CD4-positive, alpha-beta T cell treated with Interleukin-4 for 4 hours (primary cell): ENCODE measurements at regions not wholly inside any gene's neighbourhood (a gene's known extent, or its start where the extent isn't known, plus 50 kb on each side); places are given as distances from the start of the nearest gene placed in this dataset.
A peak's percentile ranks its signal among the peaks of the same experiment; 100 is the strongest.

ENCODE experiments used
- DNase-seq: peaks from one replicate; pipeline ENCODE4 v3.0.0-alpha.2; 2020

DNA sequence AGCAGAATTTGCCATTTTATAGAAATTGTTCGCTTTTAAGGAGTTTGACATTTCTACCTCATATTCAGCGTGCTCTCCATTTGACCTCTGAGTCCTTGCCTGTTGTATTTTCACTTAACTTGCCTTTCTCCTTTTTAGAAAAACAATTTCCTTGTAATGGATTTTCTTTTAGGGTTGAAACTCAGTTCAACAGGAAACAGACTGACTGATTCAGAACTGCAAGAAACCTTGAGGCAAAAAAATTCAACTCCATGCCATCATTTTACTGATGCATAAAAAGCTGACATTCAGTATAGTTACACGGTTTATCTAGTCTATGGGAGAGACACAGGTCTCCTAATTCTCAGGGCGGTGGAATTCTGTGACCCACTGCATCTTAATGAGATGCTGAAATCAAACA lies 59.8 kb downstream of the MRPS30 start:
- DNase-seq: no peak

- DNase-seq: no peak
Observed at GRCh38 chr5:44869928-44870327, 61.2 kb downstream of the MRPS30 start.

DNA sequence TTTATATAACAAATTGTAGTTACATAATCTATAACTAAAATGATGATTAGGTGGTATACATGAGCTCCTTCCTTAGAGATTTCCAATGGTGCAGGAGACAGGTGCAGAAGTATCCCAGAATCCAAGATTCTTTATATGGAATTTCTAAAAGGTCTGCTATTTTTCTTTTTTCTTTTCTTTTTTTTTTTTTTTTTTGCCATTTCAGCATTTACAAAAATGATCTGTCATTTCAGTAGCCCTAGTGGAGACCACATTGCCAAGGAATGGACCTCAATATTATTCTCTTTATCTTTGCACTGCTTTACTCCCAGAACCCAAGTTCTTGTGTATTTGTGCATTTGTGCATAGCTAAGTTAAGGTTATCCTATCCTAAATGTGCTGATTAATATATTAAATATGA lies 61.7 kb downstream of the MRPS30 start:
- DNase-seq: no peak

GRCh38 chr5:44871401-44871800 lies 62.7 kb downstream of the MRPS30 start:
- no peak for DNase-seq

DNA sequence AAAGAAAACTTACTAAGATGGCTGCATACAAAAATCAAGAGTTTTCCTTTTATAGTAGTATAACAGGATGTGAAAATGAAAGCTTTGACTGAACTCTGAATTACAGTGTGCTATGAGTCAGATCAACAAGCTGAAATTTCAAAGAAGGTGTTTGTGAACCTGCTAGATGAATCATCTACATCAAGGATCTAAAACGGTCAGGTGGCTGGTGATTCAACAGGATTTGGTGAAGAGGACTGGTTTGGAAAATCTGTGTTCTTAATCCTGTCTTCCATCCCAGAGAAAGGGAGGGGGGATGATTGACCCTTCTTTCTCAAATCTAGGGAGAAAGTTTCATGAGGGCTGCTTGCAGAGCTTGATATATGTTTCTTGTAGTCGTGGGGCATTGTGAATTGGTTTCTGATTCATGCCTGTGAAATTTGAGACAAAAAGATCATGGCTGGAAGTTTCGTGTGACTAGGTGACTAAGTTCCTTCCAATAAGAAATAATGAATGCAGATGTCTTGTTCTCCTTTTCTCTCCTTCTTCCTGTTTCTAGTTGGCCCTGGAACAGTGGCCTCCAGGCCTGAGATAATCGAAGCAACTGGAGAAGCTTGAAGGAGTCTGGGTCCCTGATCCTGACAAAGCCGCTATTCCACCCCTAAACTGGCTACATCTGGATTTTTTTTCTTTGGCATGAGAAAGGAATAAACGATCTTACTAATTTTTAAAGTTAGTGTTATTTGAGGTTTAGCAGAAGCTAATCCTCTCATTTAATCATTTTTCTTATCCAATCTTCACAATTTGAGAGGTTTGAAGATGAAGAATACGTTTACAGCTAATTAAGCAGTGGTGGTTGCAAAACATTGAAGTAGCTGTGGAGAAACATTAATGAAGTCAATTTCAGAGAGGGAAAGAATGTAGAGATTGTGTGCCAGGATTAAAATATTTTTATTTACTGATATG lies 67.2 kb downstream of the MRPS30 start:
- DNase-seq: peak; percentile 27

DNA sequence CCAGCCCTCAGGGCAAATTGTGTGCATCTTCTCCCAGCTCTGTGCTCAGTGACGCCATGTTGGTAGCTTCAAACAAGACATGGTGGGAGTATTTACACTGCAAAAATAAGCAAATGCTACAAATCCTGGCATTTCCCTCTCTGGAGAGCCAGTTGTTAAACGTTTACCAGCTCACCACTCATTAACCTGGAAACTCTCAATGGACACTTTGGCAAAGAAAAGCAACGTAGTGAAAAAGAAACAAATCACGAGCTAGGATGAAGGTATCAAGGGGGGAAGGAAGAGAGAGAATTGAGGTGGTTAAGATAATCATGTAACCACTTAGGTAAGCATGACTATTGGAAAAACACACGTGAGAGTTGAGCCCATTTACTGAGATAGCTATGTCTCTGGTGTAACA lies 72.5 kb downstream of the MRPS30 start:
- no peak for DNase-seq

DNA sequence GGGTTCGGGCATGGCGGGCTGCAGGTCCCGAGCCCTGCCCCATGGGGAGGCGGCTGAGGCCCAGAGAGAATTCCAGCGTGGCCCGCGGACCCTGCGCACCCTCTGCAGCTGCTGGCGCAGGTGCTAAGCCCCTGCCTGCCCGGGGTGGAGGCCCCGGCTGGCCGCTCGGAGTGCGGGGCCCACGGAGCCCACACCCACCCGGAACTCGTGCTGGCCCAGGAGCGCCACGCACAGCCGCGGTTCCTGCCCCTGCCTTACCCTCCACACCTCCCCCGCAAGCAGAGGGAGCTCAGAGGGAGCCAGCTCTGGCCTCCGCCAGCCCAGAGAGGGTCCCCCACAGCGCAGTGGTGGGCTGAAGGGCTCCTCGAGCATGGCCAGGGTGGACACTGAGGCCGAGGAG lies 75.3 kb downstream of the MRPS30 start:
- DNase-seq: no peak

DNA sequence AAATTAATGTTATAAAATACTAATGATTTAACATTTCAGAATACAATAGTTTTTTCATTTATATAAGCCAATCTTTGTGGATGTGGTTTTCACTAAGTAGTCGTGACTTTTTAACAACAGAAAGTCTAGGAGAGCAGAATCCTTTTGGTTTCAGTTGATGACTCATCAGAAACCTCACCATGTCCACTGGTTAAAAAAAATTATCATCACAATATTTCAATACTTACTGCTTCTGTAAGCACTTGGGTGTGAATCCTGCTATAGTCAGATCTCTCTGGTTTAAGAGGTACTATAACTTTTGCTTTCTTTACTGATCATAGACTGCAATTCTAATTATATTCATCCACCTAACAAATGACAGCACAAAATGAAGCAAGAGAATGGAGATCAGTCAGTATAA lies 77.2 kb downstream of the MRPS30 start:
- DNase-seq: no peak

DNA sequence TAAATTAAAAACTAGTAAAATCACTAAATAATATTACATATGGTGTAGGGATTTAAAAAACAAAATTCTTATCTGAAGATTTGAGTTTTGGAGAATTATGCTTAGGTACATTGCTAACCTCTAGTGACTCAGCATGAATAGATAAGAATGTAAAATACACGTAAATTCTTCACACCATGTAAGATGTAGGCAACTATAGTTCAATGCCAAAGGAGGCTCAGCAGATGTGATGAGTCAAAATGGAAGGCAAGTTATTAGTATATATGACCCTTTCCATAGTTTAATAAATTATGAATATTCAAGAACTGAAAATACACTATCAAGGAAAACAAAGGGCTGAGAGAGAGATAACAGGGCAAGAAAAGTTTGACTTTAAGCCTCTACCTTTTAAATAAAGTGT lies 79.0 kb downstream of the MRPS30 start:
- DNase-seq: no peak

- DNase-seq: no peak
Observed at GRCh38 chr5:44888435-44888834, 79.7 kb downstream of the MRPS30 start.

- no peak for DNase-seq
Observed at GRCh38 chr5:44891116-44891515, 82.4 kb downstream of the MRPS30 start.

DNA sequence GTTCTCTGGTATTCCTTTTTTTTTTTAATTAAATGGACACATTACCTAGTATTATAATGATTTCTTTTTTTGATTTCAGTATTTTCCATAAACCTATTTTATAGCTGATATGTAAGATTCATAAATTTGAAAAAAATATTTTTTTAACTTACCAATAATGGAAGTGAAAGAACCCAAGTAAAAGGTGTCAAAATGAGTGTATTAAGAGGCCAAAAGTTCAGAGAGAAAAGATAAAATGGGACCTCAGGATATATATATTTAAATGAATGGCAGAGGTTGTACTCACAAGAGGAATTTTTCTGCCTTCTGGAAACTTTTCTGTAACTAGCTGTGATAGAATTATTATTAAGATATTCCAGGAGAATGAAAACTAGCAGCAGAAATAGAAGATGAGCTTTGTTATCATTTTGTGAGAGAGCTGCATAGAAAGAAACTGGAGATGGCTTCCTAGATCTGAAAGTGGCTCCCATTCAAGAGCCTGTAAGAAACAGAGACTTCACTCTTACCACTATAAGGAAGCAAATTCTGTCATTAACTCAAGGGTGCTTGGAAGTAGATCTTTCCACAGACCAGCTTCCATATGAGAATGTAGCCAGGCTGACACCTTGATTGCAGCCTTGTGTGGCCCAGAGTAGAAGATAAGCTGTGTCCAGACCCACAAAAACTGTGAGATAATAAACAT lies 91.7 kb downstream of the MRPS30 start:
- no peak for DNase-seq

DNA sequence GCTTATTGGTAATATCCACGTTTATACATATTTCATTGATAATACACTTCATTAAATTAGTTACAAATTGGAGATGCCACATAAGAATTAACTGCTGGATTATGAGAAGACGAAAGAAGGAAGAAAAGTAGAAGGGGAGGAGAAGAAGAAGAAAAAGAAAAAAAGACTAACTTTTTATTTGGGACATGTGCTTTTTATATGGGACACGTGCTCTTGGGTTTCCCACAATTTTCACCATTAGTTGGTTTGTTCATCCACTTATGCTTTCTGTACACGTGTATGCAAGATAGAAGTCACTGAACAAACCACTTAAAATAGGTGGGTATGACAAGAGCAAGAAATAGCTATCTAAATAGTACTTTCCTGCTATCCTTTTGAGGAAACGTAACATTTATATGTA lies 98.6 kb downstream of the MRPS30 start:
- DNase-seq: no peak

DNA sequence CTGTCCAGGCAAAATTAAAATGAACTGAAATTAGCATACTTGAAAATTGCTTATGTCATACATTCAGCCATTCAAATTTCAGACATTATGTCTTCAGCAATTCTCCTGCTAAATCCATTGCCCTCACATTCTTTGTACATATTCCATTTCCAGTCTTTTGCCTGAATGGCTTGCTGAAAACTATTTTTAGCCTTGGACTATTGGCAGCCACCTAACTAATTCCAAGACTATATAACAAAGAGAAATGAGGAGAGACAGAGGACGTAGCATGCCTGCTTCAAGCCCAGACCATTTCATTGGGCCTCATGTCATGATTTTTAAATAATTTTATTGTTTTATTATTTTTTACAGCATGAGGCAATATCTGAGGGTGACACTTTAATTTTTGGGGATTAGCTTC lies 100.3 kb downstream of the MRPS30 start:
- DNase-seq: no peak

DNA sequence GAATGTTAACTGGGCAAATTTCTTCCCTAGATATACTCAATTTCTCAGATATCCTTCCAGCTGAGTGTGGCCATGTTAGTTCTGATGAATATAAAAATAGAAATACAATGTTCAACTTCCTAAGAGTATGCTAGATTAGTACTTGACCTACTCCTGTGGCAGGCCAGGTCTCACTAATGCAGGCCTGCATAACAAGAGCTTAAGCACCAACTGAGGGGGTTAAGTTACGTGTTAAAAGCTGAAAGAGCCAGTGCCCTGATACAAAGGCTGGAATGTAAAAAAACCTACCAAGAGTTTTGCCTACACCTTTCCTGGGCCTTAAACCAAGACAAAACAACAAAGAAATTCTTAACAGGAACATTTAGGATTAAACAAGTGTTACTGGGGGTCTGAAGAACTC lies 102.8 kb downstream of the MRPS30 start:
- DNase-seq: no peak

GRCh38 chr5:44914221-44914620 lies 105.5 kb downstream of the MRPS30 start:
- no peak for DNase-seq

DNA sequence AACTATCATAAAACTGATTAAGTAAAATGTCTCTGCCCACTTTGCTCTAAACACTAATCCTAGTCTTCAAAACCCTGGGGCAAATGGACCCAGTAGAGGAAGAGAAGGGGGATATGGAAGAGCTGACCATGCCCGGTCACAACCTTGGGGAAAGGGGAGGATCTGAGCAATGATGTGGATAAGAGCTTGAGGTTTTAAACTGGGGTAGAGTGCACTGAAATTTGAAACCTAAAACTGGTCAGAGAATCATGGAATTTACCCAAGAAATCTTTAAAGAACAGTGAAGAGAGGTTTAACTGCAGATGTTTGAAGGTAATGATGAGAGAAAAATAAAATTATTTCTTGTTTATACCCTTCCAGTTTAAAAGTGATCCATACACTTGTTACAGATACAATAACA lies 110.8 kb downstream of the MRPS30 start:
- no peak for DNase-seq

- DNase-seq: no peak
Observed at GRCh38 chr5:44927115-44927733, 118.5 kb downstream of the MRPS30 start.

GRCh38 chr5:44932922-44933585 lies 124.3 kb downstream of the MRPS30 start:
- no peak for DNase-seq

DNA sequence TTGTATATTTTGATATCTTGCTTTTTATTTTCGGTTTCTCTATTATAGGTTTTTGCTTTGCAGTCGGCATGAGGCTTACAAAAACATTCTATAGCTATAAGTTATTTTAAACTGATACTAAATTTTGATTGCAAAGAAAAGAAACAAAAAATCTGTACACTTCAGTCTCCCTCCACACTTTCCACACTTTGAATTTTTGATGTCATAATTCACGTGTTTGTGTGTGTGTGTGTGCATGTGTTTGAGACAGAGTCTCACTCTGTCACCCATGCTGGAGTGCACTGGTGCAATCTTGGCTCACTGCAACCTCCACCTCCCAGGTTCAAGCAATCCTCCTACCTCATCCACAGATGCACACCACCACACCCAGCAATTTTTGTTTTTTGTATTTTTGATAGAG lies 124.9 kb downstream of the MRPS30 start:
- DNase-seq: no peak

DNA sequence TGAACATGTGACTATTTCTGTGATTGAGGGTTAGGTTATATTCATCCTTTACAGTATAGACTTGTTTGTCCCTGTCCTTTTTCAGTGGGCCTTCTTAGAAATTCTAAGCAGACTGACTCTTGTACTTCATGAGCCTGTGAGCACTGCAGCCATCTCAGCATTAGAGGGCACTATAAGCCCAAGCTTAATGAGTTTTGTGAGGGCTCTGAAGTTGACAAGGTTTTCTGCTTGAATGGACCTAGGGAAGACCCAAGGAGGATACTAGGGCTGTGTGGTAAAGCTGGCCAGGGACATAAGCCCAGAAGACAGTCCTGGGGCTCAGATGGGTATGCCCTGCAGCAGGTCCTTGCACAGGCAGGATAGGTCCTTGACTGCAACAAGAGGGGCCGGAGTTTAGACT lies 126.5 kb downstream of the MRPS30 start:
- no peak for DNase-seq

- DNase-seq: no peak
Observed at GRCh38 chr5:44935871-44936270, 127.1 kb downstream of the MRPS30 start.

DNA sequence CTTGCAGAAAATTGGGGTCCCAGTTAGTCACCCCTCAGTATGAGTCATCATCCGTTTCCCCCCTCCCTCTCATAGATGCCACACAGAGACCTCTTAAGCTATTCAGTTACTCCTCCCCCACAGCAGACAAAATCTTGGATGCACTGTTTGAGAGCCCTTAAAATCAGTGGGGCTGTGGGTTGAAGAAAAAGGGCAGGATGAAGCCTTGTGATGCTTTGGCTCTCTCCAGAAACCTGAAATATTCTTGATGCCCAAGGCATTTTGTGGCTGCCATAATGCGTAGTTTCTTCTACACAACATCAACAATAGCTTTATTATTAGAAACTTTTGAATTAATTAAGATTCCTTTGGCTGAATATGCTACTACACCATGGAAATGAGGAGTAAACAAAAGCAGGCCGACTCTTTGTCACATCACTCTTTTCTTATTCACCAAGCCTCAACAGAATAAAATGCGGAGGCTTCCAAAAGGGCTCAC lies 133.8 kb downstream of the MRPS30 start:
- DNase-seq: no peak
